Suppressor macrophage treated with lipopolysaccharide for 4 hours (primary cell): ENCODE measurements at regions not wholly inside any gene's neighbourhood (a gene's known extent, or its start where the extent isn't known, plus 50 kb on each side); places are given as distances from the start of the nearest gene placed in this dataset.

Source experiments
- DNase-seq: peaks from one replicate; pipeline ENCODE4 v3.0.0-alpha.2; 2020

DNA sequence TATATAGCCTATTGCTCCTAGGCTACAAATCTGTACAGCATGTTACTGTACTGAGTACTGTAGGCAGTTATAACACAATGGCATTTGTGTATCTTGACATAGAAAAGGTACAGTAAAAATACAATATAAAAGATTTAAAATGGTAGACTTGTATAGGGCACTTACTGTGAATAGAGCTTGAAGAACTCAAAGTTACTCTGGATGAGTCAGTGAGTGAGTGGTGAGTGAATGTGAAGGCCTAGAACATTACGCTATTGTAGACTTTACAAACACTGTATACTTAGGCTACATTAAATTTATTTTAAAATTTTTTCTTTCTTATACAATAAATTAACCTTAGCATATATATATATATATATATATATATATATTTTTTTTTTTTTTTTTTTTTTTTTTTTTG, 140.0 kb upstream of the UBE2E1 start:
- no peak for DNase-seq

DNA sequence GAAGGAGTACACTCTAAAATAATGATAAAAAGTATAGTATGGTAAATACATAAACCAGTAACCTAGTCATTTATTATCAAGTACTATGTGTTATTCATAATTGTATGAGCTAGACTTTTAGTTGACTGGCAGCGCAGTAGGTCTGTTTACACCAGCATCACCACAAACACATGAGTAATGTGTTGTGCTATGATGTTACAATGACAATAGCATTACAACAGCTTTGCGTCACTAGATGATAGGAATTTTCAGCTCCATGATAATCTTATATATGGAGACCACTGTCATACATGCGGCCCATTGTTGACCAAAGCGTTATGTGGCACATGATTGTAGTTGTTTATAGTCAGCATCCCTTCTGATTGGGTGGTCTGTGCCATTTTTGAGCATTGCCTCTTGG, 138.9 kb upstream of the UBE2E1 start:
- no peak for DNase-seq

GRCh38 chr3:23667536-23668429, 138.0 kb upstream of the UBE2E1 start:
- no peak for DNase-seq

GRCh38 chr3:23668430-23668904, 137.3 kb upstream of the UBE2E1 start:
- no peak for DNase-seq

DNA sequence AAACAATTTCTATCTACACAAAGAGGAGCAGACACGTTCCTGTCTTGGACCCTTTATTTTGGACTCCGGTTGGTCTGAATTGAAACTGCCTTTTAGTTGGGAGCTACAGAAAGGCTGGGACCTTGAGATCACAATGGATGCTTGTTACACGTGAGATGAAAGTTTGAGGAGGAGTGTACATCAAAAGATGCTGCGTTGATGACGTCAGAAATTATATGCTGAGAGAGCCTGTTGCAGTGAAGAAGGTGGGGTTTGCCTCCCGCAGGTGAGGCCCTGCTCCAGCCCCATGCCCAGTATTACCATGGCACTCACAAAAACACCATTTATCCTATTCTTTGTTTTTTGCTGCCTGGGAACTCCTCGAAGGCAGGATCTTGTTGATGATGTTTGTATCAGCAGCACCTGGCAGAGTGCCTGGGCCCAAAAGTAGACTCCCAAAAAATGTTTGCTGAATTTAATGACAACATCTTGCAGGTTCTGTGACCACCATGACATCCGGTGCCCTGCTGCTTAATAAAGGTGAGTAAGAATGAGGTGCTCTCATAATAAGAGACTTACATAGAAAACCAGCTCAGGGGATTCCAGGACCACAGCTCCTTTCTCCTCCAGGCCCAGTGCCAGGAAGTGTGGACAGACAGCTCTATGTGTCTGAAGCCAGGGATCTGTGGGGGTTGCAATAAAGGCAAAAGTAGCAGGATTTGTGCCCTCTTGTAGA, 136.1 kb upstream of the UBE2E1 start:
- no peak for DNase-seq

DNA sequence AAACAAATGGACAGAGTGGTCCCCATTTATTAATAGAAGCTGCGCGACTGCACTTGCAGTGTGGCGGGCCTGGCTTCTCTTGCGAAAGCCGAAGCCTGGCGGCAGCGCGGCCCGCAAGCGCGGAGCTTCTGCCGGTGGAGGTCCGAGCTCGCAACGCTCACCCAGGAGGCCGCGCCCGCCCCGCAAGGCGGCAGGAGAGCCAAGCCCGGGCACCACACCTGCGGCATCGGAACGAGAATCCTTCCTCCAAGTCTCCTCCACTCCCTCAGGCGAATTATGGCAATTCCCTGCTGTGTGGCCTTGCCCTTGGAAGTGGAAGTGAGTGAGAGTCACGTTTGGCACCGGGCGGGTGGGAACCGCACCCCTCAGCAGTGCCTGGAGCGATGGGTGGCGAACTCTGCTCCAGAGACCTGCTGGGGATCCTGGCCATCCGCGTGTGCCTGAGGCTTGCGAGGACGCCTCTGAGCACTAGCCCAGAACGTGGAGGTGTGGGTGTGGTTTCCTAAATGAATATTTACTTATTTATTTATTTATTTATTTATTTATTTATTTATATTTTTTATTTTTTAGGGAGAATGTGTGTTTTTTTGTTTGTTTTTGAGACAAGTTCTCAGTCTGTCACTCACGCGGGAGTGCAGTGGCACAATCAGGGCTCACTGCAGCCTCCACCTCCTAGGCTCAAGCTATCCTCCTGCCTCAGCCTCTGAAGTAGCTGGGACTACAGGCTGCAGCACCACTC, 133.7 kb upstream of the UBE2E1 start:
- DNase-seq = no peak

GRCh38 chr3:23672628-23673027, 133.1 kb upstream of the UBE2E1 start:
- DNase-seq = no peak

DNA sequence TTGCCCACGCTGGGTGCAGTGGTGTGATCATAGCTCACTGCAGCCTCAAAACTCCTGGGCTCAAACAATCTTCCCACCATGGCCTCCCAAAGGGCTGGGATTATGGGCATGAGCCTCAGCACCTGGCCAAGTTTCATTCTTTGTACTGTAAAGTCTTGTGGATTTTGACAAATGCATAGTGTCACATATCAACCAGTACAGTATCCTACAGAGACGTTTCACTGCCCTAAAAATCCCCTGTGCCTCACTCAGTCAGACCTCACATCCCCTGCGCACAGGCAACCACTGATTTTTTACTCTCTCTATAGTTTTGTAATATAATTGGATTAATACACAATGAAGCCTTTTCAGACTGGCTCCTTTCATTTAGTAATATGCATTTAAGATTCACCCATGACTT, 130.7 kb upstream of the UBE2E1 start:
- no peak for DNase-seq

DNA sequence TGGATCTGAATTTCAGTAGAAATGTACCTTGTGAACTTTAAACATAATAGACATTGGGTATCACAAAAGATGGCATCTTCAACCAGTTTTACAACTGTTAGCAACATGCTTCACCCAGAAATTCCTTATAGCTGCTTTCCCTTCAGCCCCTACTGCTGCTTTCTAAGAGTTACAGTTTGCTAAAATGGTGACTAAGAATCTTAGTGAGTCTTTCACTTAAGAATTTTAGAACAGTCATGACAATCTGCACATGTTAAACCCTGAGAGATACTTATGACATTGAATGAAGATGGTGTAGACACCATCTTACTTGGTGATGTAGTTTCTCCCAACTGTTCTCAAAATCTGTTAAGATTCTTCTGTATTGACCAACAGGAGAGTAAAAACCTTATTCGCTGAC, 129.7 kb upstream of the UBE2E1 start:
- DNase-seq = no peak

- DNase-seq = no peak
Measured at GRCh38 chr3:23682646-23683045, 123.1 kb upstream of the UBE2E1 start.

DNA sequence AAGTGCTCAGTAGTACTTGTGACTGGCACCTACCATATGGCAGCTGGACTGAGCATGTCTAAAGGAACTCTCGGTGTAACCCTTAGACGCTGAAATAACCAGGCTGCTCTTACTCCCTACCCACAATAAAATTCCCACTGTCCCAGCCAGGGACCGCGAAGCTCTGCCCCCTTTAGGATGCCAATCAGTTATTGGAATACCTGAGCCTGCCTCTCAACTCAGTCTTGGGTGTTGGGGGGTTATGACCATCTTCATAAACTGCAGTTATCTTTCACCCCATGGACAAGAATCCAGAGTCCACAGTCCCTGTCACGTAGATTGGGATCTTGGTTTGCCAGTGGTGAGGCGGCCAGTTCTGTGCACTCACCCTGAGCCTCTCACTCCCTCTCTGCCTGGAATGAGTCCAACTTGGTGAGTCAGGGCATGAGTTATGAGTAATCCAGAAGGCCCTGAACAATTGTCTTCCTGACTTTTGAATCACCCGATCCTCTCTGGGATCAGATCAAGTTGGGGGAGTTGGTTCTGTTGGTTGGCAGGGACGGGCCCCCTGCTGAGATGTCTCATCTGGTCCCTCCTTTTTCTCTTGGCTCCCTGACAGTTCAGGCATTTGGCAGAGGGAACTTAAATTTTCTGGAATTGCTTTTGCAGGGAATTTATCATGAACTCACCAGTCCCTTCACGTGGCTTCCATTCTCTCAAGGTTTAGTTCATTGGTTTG, 120.1 kb upstream of the UBE2E1 start:
- peak; percentile 89 for DNase-seq

GRCh38 chr3:23686519-23686918, 119.2 kb upstream of the UBE2E1 start:
- DNase-seq = no peak

GRCh38 chr3:23691357-23691895, 114.3 kb upstream of the UBE2E1 start:
- DNase-seq = no peak

GRCh38 chr3:23696842-23697241, 108.9 kb upstream of the UBE2E1 start:
- peak; percentile 36 for DNase-seq

- no peak for DNase-seq
Measured at GRCh38 chr3:23697416-23697815, 108.3 kb upstream of the UBE2E1 start.

- no peak for DNase-seq
Measured at GRCh38 chr3:23698652-23699313, 107.0 kb upstream of the UBE2E1 start.

DNA sequence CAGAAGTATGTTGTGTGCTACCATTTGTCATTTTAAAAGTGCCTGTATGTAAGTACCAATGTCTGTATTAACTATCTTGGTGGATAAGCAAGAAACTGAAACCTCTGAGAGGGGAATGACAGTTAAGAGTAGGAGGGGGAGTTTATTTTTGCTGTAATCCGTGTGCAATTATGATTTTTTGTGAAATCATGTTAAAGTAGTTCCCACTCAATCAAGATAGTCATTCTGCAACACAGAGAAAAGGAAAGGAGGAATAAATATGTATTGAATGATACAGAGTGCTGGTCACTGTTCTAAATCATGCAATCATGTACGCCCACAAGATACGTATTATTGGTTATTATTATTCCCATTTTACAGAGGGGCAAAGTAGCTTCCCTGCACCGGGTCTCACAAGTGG, 105.1 kb upstream of the UBE2E1 start:
- DNase-seq = peak; percentile 52

DNA sequence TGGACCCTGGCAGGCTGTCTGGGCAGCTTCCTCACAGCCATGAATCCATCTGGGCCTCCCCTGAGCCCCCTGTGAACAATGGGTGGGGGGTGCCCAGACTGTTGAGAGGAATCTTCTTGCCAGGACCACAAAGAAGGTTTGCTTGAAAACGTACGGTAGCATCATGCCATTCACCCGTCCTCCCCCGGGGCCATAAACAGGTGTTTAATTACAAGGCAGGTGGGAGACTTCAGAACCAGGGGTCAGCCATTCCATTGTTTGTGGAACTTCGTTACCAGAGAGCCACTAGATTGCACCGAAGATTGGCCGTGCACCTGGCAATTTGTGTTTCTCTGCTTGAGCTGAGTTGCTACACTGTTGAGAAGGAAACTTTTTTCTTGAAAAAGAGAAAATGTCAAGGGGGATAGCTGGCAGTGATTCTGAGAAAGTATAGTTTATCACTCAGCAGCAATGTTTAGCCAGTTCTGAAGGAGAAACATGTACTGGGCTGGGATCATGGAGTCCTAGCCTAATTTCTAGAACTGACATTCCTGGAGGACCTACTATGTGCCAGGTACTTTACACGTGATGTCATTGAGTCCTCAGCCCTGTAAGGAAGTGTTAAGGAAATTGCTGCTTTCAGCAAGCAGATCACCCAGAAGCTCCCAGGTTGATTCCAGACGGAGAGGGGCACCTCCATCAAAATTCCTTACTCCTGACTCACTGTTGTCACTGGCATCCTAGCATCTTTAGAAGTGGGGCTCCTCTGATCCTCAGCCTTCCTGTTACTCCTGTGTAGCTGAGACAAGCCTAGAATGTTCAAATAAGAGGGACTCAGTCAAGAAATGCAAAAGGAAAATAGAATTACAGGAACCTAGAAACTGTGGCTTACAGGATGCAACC, 103.8 kb upstream of the UBE2E1 start:
- DNase-seq = no peak

GRCh38 chr3:23704298-23704697, 101.5 kb upstream of the UBE2E1 start:
- no peak for DNase-seq

DNA sequence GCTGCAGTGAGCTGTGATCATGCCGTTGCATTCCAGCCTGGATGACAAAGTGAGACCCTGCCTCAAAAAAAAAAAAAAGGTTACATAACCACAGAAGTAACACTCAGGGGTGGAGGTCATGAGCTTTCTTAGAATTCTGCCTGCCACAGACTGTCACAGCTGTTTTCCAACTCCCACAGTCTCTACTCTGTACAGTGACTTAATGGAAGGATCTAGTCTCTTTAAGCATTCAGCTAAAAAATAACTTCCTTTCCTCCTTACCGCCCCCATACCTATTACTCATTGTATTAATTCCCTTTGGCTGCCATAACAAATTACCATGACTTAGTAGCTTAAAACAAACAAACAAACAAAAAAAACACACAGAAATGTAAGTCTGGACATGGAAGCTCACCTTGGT, 99.6 kb upstream of the UBE2E1 start:
- peak; percentile 64 for DNase-seq

- DNase-seq = no peak
Measured at GRCh38 chr3:23709987-23710386, 95.8 kb upstream of the UBE2E1 start.
